Liver (tissue), 7 donors: ENCODE measurements at regions not wholly inside any gene's neighbourhood (a gene's known extent, or its start where the extent isn't known, plus 50 kb on each side); places are given as distances from the start of the nearest gene placed in this dataset.

ENCODE experiments used
- DNase-seq: peaks from one replicate; pipeline ENCODE4 v3.0.0-alpha.2; 2017; ENCODE audit warnings: low spot score
- H3K27ac ChIP-seq, 2 donors: one replicate each; pipeline ENCODE4 v1.7.0; 2013; ENCODE audit warnings: inconsistent platforms in 2 of 2, low read length in 2 of 2, control low read depth in 1 of 2, low read depth in 1 of 2, mild to moderate bottlenecking in 1 of 2
- H3K27me3 ChIP-seq, 4 donors: one replicate each; pipeline versions ENCODE4 v1.6.1 to v1.7.0; 2013; ENCODE audit warnings: low read length in 3 of 4, inconsistent platforms in 1 of 4, mild to moderate bottlenecking in 1 of 4, moderate library complexity in 1 of 4; ENCODE audit not compliant: control insufficient read depth in 4 of 4, insufficient read depth in 4 of 4
- H3K36me3 ChIP-seq, 4 donors: one replicate each; pipeline versions ENCODE4 v1.6.1 to v1.7.0; 2013; ENCODE audit warnings: low read length in 3 of 4, mild to moderate bottlenecking in 3 of 4, low read depth in 1 of 4, moderate library complexity in 1 of 4; ENCODE audit not compliant: control insufficient read depth in 4 of 4, insufficient read depth in 3 of 4
- H3K4me1 ChIP-seq, 4 donors: one replicate each; pipeline versions ENCODE4 v1.6.1 to v1.7.0; 2013; ENCODE audit warnings: low read length in 3 of 4, mild to moderate bottlenecking in 3 of 4, moderate library complexity in 1 of 4; ENCODE audit not compliant: control insufficient read depth in 4 of 4, insufficient read depth in 4 of 4
- H3K4me3 ChIP-seq, 3 donors: one replicate each; pipeline versions ENCODE4 v1.6.1 to v1.7.0; 2013; ENCODE audit warnings: low read length in 3 of 3, control low read depth in 1 of 3, low read depth in 1 of 3, mild to moderate bottlenecking in 1 of 3
- H3K9ac ChIP-seq, 2 donors: one replicate each; pipeline ENCODE4 v1.7.0; 2013; ENCODE audit warnings: low read length in 2 of 2, mild to moderate bottlenecking in 2 of 2, moderate library complexity in 2 of 2, control low read depth in 1 of 2, low read depth in 1 of 2
- H3K9me3 ChIP-seq, 4 donors: one replicate each; pipeline versions ENCODE4 v1.6.1 to v1.7.0; 2013; ENCODE audit warnings: low read length in 3 of 4; ENCODE audit not compliant: control insufficient read depth in 4 of 4
- CTCF ChIP-seq: fragments of 150-350 bp; IDR thresholded peaks from 2 replicates; pipeline ENCODE4 v1.5.1; 2017; ENCODE audit warnings: improper control_type of control experiment, low read depth, low read length; ENCODE audit not compliant: missing input control
- EGR1 ChIP-seq, 2 donors: IDR thresholded peaks; 2 replicates each; pipeline ENCODE4 v1.6.1; 2016 to 2018; ENCODE audit warnings: antibody characterized with exemption in 2 of 2, low read depth in 2 of 2
- FOXA2 ChIP-seq: IDR thresholded peaks from 2 replicates; pipeline ENCODE4 v1.6.1; 2016; ENCODE audit warnings: antibody characterized with exemption
- GABPA ChIP-seq, 2 donors: IDR thresholded peaks in 1 of 2; conservative IDR thresholded peaks in 1 of 2; 2 replicates each; pipeline ENCODE4 v1.6.1; 2016; ENCODE audit warnings: antibody characterized with exemption in 2 of 2, mild to moderate bottlenecking in 1 of 2, moderate library complexity in 1 of 2
- HNF4A ChIP-seq, 2 donors: conservative IDR thresholded peaks; 2 replicates each; pipeline ENCODE4 v1.6.1; 2016; ENCODE audit warnings: antibody characterized with exemption in 2 of 2, mild to moderate bottlenecking in 2 of 2
- HNF4G ChIP-seq: IDR thresholded peaks from 2 replicates; pipeline ENCODE4 v1.6.1; 2016; ENCODE audit warnings: antibody characterized with exemption
- MAX ChIP-seq: IDR thresholded peaks from 2 replicates; pipeline ENCODE4 v1.6.1; 2016; ENCODE audit warnings: antibody characterized with exemption
- RAD21 ChIP-seq, 2 donors: IDR thresholded peaks; 2 replicates each; pipeline ENCODE4 v1.6.1; 2016; ENCODE audit warnings: antibody characterized with exemption in 2 of 2, mild to moderate bottlenecking in 2 of 2
- REST ChIP-seq: IDR thresholded peaks from 2 replicates; pipeline ENCODE4 v1.6.1; 2016; ENCODE audit warnings: antibody characterized with exemption, mild to moderate bottlenecking
- RXRA ChIP-seq, 2 donors: IDR thresholded peaks; 2 replicates each; pipeline ENCODE4 v1.6.1; 2017 to 2018; ENCODE audit warnings: antibody characterized with exemption in 2 of 2, mild to moderate bottlenecking in 1 of 2
- SP1 ChIP-seq: IDR thresholded peaks from 2 replicates; pipeline ENCODE4 v1.6.1; 2018; ENCODE audit warnings: antibody characterized with exemption, mild to moderate bottlenecking
- TAF1 ChIP-seq: conservative IDR thresholded peaks from 2 replicates; pipeline ENCODE4 v1.6.1; 2016; ENCODE audit warnings: antibody characterized with exemption, mild to moderate bottlenecking
- YY1 ChIP-seq: IDR thresholded peaks from 2 replicates; pipeline ENCODE4 v1.6.1; 2016; ENCODE audit warnings: antibody characterized with exemption, mild to moderate bottlenecking
- donor health status: healthy.
- donor health status: healthy.
- donor health status: healthy.
- donor health status: healthy.

- Histone ChIP-seq H3K27me3 (peaks cover 0 to 3% (median 0%) of the 10 kb centered on the region in 4 donors), H3K9ac (no peak overlapping the region), H3K4me3 (no peak overlapping the region), H3K36me3 (no peaks in the 10 kb centered on the region), H3K9me3 (no peaks in the 10 kb centered on the region), H3K4me1 (no peaks in the 10 kb centered on the region), H3K27ac (no peak overlapping the region)
- TF ChIP-seq CTCF (no peak), YY1 (no peak), REST (no peak), HNF4A (conservative IDR thresholded peaks at IDR 0.05) (no peak), TAF1 (no peak), SP1 (no peak), HNF4G (no peak), RXRA (IDR thresholded peaks at IDR 0.05) (no peak)
- no peak for DNase-seq
These were observed 736.2 kb upstream of the CHD1 start for GRCh38 chr5:99664972-99665371.

- Histone ChIP-seq H3K4me1 (no peaks in the 10 kb centered on the region), H3K36me3 (no peaks in the 10 kb centered on the region), H3K9ac (no peak overlapping the region), H3K27ac (no peak overlapping the region), H3K4me3 (no peak overlapping the region), H3K27me3 (no peaks in the 10 kb centered on the region), H3K9me3 (no peaks in the 10 kb centered on the region)
- no peak for DNase-seq
- no peak for TF ChIP-seq REST
- TF ChIP-seq GABPA (IDR thresholded peaks at IDR 0.05 in 1 of 2, conservative IDR thresholded peaks at IDR 0.05 in 1 of 2), result no peak
- TF ChIP-seq MAX, result no peak
- TF ChIP-seq EGR1 (IDR thresholded peaks at IDR 0.05; ENCODE audit: low read depth in 2 of 2), result no peak
- no peak for TF ChIP-seq RAD21 (IDR thresholded peaks at IDR 0.05)
- no peak for TF ChIP-seq CTCF
- no peak for TF ChIP-seq FOXA2
These were observed 722.5 kb upstream of the CHD1 start for GRCh38 chr5:99651298-99651697.
